ENCODE measurements at regions not wholly inside any gene's neighbourhood (a gene's known extent, or its start where the extent isn't known, plus 50 kb on each side); places are given as distances from the start of the nearest gene placed in this dataset.

GRCh38 chr18:60943297-60943696 lies 389.9 kb upstream of the CDH20 start:
- no peak for TF ChIP-seq ZFP30 (CRISPR knock-in tag; IDR thresholded peaks at IDR 0.05)
- no peak for TF ChIP-seq RARB (CRISPR knock-in tag; IDR thresholded peaks at IDR 0.05)
- no peak for TF ChIP-seq TOX (CRISPR knock-in tag; IDR thresholded peaks at IDR 0.05; ENCODE audit: borderline replicate concordance)

Data from SK-N-SH treated with all-trans-retinoic acid at 6 μM for 48 hours (cell line).